ENCODE measurements at regions not wholly inside any gene's neighbourhood (a gene's known extent, or its start where the extent isn't known, plus 50 kb on each side); places are given as distances from the start of the nearest gene placed in this dataset.

DNA sequence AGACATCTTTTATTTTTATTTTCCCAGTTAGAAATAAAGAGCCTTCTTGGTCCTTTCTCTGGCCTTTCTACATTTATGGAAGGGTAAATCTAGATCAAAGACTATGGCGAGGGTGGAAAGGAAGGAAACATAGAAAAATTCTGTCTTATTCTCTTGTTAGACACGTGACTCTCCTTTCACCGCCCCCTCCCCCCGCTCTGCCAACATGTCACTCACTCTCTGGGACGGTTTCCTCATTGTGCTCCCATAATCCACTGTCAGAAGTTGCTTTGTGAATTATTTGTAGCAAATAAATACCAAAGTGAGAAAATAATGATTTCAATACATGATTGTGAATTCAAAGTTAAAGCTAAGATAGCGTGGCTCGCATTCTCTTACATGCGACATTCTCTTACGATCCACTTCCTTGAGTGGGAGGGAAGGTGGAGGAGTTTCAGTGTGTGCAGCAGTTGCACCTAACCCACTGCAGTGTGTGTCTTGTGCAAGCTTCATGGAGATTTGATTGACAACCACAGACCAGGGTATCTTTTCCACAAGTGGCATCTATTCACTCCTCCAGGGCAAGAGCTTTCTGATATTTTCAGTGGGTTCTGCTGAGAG, 423.0 kb upstream of the KIF2A start:
- TF ChIP-seq, protein P1, sequence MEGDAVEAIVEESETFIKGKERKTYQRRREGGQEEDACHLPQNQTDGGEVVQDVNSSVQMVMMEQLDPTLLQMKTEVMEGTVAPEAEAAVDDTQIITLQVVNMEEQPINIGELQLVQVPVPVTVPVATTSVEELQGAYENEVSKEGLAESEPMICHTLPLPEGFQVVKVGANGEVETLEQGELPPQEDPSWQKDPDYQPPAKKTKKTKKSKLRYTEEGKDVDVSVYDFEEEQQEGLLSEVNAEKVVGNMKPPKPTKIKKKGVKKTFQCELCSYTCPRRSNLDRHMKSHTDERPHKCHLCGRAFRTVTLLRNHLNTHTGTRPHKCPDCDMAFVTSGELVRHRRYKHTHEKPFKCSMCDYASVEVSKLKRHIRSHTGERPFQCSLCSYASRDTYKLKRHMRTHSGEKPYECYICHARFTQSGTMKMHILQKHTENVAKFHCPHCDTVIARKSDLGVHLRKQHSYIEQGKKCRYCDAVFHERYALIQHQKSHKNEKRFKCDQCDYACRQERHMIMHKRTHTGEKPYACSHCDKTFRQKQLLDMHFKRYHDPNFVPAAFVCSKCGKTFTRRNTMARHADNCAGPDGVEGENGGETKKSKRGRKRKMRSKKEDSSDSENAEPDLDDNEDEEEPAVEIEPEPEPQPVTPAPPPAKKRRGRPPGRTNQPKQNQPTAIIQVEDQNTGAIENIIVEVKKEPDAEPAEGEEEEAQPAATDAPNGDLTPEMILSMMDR (IDR thresholded peaks at IDR 0.05; ENCODE audit: insufficient read depth, low read length), result no peak
- no peak for DNase-seq (ENCODE audit: low read depth)
- H3K4me3 ChIP-seq (ENCODE audit: low read depth, low read length), result no peak overlapping the region

DNA sequence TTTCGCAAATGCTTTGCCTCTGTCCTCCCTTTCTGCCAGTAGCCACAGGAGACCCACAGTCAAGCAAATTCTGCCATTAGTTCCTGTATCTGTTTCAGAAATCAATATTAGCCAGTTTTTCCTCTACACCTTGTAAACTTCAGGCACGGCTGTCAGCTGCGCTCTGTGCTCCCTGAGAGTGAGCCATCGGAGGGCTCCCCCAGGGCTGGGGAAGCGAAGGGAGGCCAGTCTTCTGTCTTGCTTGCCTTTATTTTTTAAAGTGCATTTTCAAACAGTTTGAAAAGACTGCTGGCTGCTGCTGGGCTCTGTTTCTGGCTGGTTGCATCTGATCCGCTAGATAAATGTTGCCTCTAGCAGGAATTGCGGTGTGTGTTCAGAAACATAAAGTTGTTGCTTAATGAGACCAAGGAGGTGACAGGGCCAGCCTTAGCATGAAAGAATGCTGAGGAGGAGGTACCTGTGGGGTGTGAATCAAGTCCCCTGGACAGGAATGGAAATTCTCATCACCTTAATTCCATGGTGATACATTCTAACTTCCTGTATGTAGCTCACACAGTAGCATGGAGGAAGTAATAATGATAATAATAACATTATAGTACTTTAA, 421.7 kb upstream of the KIF2A start:
- no peak for DNase-seq (ENCODE audit: low read depth)
- TF ChIP-seq, protein P1 (IDR thresholded peaks at IDR 0.05; ENCODE audit: insufficient read depth, low read length), result no peak
- H3K4me3 ChIP-seq (ENCODE audit: low read depth, low read length), result no peak overlapping the region

DNA sequence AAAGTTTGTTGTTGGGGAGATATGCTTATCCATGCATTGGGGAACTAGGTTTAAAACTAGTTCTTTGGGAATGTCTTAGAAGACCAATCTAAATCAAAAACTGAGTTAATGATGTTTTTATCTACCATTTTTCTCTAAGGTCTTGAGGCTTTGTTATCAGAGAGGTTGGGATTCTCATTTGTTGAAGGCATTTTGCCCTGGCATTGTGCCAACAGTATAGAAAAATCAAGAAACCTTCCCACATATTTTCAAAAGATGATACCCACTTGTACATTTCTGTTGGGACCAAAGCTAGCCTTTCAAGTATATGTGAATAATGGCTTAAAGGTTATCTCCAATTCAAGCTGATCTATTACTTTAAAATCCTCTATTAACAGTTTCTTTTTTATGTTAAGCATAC, 419.8 kb upstream of the KIF2A start:
- TF ChIP-seq, protein P1 (IDR thresholded peaks at IDR 0.05; ENCODE audit: insufficient read depth, low read length), result no peak
- DNase-seq (ENCODE audit: low read depth), result no peak
- H3K4me3 ChIP-seq (ENCODE audit: low read depth, low read length), result no peak overlapping the region

DNA sequence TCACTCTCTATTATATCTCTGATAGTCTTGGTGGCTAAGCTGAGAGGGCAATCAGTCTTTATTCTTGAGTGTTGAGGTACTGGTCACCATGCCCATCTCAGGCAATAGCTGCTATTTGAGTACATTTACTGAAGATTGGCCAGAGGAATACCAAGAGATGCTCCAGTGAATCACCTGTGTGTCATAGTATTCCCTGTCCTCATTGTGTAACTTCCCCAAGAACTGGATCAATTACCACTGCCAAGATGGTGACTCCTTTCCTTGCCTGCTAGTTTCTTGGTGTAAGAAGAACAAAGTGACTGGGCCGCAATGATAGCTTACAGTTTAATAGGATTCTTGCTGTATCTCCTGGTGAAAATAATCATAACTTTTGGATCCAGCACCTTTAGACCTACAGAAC, 418.7 kb upstream of the KIF2A start:
- DNase-seq (ENCODE audit: low read depth), result no peak
- H3K4me3 ChIP-seq (ENCODE audit: low read depth, low read length), result no peak overlapping the region
- TF ChIP-seq, protein P1 (IDR thresholded peaks at IDR 0.05; ENCODE audit: insufficient read depth, low read length), result no peak

DNA sequence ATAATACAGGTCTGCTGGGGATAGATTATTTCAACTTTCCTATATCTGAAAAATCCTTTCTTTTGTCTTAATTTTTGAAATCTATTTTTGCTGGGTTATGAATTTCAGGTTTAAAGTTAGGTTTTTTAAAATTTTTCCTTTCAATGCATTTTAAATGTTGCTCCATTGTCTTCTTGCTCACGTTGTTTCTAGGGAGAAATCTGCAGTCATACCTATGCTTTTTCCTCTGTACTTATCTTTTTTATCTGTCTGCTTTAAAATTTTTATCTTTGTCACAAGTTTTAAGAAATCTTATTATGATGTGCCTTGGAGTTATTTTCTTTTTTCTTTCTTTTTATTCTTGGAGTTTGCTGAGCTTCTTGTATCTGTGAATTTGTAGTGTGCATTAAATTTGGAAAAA, 412.0 kb upstream of the KIF2A start:
- TF ChIP-seq, protein P1 (IDR thresholded peaks at IDR 0.05; ENCODE audit: insufficient read depth, low read length), result no peak
- DNase-seq (ENCODE audit: low read depth), result no peak
- H3K4me3 ChIP-seq (ENCODE audit: low read depth, low read length), result no peak overlapping the region

DNA sequence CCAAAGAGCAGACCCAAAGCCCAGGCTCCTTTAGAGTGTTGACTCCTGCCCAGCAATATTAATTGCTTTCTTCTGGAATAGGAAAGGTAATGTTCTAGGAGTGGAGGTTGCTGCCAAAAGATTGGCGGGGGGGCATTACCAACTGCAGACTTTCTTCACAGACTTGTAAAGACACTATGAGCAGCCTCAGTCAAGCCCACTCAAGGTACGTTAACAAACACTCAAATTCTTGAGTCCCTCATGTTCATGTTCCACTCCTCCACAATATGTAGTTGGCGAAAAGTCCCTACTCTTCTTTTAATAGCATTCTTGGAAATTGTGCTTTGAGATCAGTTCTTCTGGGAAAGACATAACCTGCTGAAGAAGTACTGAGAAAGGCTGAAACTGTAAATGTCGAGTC, 409.2 kb upstream of the KIF2A start:
- DNase-seq (ENCODE audit: low read depth), result no peak
- TF ChIP-seq, protein P1 (IDR thresholded peaks at IDR 0.05; ENCODE audit: insufficient read depth, low read length), result no peak
- H3K4me3 ChIP-seq (ENCODE audit: low read depth, low read length), result no peak overlapping the region

DNA sequence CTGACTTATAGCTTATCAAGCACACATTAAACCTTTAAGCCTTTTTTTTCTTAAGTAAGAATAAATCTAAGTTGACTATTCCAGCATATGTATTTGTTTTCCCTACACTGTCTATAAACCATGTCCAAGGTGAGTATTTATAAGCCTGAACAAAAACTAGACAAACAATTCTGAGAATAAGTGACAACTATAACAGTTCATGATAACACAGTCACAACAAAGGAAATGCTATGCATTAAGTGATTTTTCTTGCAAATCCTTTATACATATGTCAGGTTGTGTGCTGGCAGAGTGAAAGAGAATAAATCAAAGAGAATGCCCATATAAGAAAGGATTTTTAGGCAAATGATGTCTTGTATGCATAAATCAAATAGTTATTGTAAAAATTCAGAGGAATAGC, 408.8 kb upstream of the KIF2A start:
- TF ChIP-seq, protein P1 (IDR thresholded peaks at IDR 0.05; ENCODE audit: insufficient read depth, low read length), result no peak
- H3K4me3 ChIP-seq (ENCODE audit: low read depth, low read length), result no peak overlapping the region
- no peak for DNase-seq (ENCODE audit: low read depth)

Measured in fibroblast of the aortic adventitia (primary cell).